Fibroblast of lung (primary cell): ENCODE measurements at regions not wholly inside any gene's neighbourhood (a gene's known extent, or its start where the extent isn't known, plus 50 kb on each side); places are given as distances from the start of the nearest gene placed in this dataset.
"Not testable (repeated sequence)": the region's sequence is repeated elsewhere in the genome, so short reads cannot be mapped to it uniquely, and the experiment has no call there.

Experiments used
- DNase-seq, 2 donors: peaks; one replicate each; pipeline versions ENCODE4 v3.0.0 to v3.0.0-alpha.2; 2010; ENCODE audit warnings: low read depth in 2 of 2
- H2AFZ ChIP-seq: 2 replicates; pipeline ENCODE4 v1.5.1; 2012; ENCODE audit warnings: low read length, control low read depth, inconsistent platforms
- H3K27ac ChIP-seq: 2 replicates; pipeline ENCODE4 v1.5.1; 2011; ENCODE audit warnings: low read length, control low read depth; ENCODE audit not compliant: insufficient read depth
- H3K27me3 ChIP-seq: 2 replicates; pipeline ENCODE4 v1.5.1; 2011; ENCODE audit warnings: mild to moderate bottlenecking, low read length; ENCODE audit not compliant: control insufficient read depth, insufficient read depth
- H3K36me3 ChIP-seq: 2 replicates; pipeline ENCODE4 v1.5.1; 2011; ENCODE audit warnings: low read length; ENCODE audit not compliant: control insufficient read depth, insufficient read depth
- H3K4me1 ChIP-seq: 2 replicates; pipeline ENCODE4 v1.5.1; 2011; ENCODE audit warnings: low read length; ENCODE audit not compliant: control insufficient read depth, insufficient read depth; ENCODE audit errors: extremely low read depth
- H3K4me2 ChIP-seq: 2 replicates; pipeline ENCODE4 v1.5.1; 2011; ENCODE audit warnings: low read length, control low read depth; ENCODE audit not compliant: insufficient read depth; ENCODE audit errors: extremely low read depth
- H3K4me3 ChIP-seq, 4 experiments: fragments of 200-600 bp in 1 of 4; sonication (generic) in 1 of 4; replicated peaks in 1 of 4; 2 replicates each; pipeline ENCODE4 v1.5.1; 2011 to 2016; ENCODE audit warnings: low read length in 4 of 4, low read depth in 3 of 4, mild to moderate bottlenecking in 3 of 4, control low read depth in 2 of 4, inconsistent platforms in 1 of 4, mixed read lengths in 1 of 4; ENCODE audit not compliant: insufficient read depth in 1 of 4; ENCODE audit errors: control extremely low read depth in 1 of 4
- H3K79me2 ChIP-seq: 2 replicates; pipeline ENCODE4 v1.5.1; 2012; ENCODE audit warnings: mild to moderate bottlenecking, low read length, inconsistent platforms; ENCODE audit not compliant: control insufficient read depth, insufficient read depth
- H3K9ac ChIP-seq: 2 replicates; pipeline ENCODE4 v1.5.1; 2011; ENCODE audit warnings: mild to moderate bottlenecking, low read length, control low read depth; ENCODE audit not compliant: insufficient read depth
- H3K9me3 ChIP-seq: 2 replicates; pipeline ENCODE4 v1.5.1; 2012; ENCODE audit warnings: low read depth, low read length; ENCODE audit not compliant: control insufficient read depth, insufficient read depth
- H4K20me1 ChIP-seq: 2 replicates; pipeline ENCODE4 v1.5.1; 2011; ENCODE audit warnings: low read length; ENCODE audit not compliant: control insufficient read depth, insufficient read depth; ENCODE audit errors: extremely low read depth
- CTCF ChIP-seq, 2 donors: IDR thresholded peaks in 1 of 2; conservative IDR thresholded peaks in 1 of 2; 1 replicate in 1 of 2; 2 replicates in 1 of 2; pipeline ENCODE4 v1.5.1; 2011 to 2012; ENCODE audit warnings: low read length in 2 of 2, control low read depth in 1 of 2, inconsistent platforms in 1 of 2, low read depth in 1 of 2, mild to moderate bottlenecking in 1 of 2
- EZH2 ChIP-seq: IDR thresholded peaks from 2 replicates; pipeline ENCODE4 v1.5.1; 2012; ENCODE audit warnings: low read length, control low read depth, mild to moderate bottlenecking; ENCODE audit errors: missing control alignments

- no peak for DNase-seq
- TF ChIP-seq EZH2 (no peak), CTCF (conservative IDR thresholded peaks at IDR 0.05 in 1 of 2, IDR thresholded peaks at IDR 0.05 in 1 of 2; ENCODE audit: low read depth in 1 of 2, low read length in 2 of 2) (no peak)
- no peaks in the 10 kb centered on the region for H3K27me3 ChIP-seq
- H3K36me3 ChIP-seq, result no peaks in the 10 kb centered on the region
- no peaks in the 10 kb centered on the region for H4K20me1 ChIP-seq
- no peak overlapping the region for H3K4me3 ChIP-seq
- no peak overlapping the region for H3K4me2 ChIP-seq
- H3K9ac ChIP-seq, result no peak overlapping the region
- H3K9me3 ChIP-seq, result no peaks in the 10 kb centered on the region
- H3K79me2 ChIP-seq, result no peaks in the 10 kb centered on the region
- no peak overlapping the region for H2AFZ ChIP-seq
- no peak overlapping the region for H3K27ac ChIP-seq
- no peaks in the 10 kb centered on the region for H3K4me1 ChIP-seq
Observed at GRCh38 chr4:79121875-79122358, 182.7 kb upstream of the PAQR3 start.

DNA sequence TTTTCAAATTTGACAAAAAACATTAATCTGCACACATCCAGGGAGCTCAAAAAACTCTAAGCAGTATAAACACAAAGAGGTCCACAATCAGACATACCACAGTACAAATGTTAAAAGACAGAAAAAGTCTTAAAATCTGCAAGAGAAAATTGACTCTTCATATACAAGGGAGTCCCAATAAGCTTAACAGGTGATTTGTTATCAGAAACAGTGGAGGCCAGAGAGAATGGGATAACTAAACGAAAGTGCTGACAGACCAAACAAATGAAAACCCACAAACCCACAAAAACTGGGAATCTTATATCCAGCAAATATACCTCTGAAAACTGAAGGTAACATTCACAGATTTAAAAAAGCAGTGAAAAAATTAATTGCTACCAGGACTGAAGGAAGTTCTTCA, 182.0 kb upstream of the PAQR3 start:
- Histone ChIP-seq H3K79me2 (no peaks in the 10 kb centered on the region), H3K4me1 (no peaks in the 10 kb centered on the region), H3K4me3 (no peak overlapping the region), H3K4me2 (no peak overlapping the region), H3K36me3 (no peaks in the 10 kb centered on the region), H2AFZ (no peak overlapping the region), H3K9ac (no peak overlapping the region), H3K27me3 (no peaks in the 10 kb centered on the region), H3K27ac (no peak overlapping the region), H4K20me1 (no peaks in the 10 kb centered on the region), H3K9me3 (no peaks in the 10 kb centered on the region)
- DNase-seq, result no peak
- no peak for TF ChIP-seq CTCF (conservative IDR thresholded peaks at IDR 0.05 in 1 of 2, IDR thresholded peaks at IDR 0.05 in 1 of 2; ENCODE audit: low read depth in 1 of 2, low read length in 2 of 2)
- TF ChIP-seq EZH2, result no peak

DNA sequence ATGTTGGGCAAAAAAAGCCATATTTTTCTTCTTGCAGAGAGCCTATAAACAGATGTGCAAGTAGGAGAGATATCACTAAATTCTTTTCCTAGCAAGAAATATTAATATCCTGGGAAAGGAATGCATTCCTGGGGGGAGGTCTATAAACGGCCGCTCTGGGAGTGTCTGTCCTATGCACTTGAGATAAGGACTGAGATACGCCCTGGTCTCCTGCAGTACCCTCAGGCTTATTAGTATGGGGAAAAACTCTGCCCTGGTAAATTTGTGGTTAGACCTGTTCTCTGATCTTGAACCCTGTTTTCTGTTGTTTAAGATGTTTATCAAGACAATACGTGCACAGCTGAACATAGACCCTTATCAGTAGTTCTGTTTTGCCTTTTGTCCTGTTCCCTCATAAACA, 177.8 kb upstream of the PAQR3 start:
- not testable (repeated sequence) for H4K20me1 ChIP-seq, H3K9me3 ChIP-seq, H3K4me3 ChIP-seq, DNase-seq, H3K4me2 ChIP-seq, H2AFZ ChIP-seq, H3K79me2 ChIP-seq, H3K27ac ChIP-seq, H3K9ac ChIP-seq, H3K36me3 ChIP-seq, H3K27me3 ChIP-seq, H3K4me1 ChIP-seq
